ENCODE measurements at regions not wholly inside any gene's neighbourhood (a gene's known extent, or its start where the extent isn't known, plus 50 kb on each side); places are given as distances from the start of the nearest gene placed in this dataset.
"Not testable (repeated sequence)": the region's sequence is repeated elsewhere in the genome, so short reads cannot be mapped to it uniquely, and the experiment has no call there.

GRCh38 chr4:138344054-138344453, 101.9 kb upstream of the SLC7A11 start:
- Histone ChIP-seq H3K36me3 (ENCODE audit: control insufficient read depth in 2 of 2, insufficient read depth in 2 of 2, low read length in 1 of 2) (no peaks in the 10 kb centered on the region), H3K4me1 (ENCODE audit: control insufficient read depth in 2 of 2, insufficient read depth in 2 of 2, low read length in 1 of 2) (no peaks in the 10 kb centered on the region), H3K4me3 (ENCODE audit: low read depth in 1 of 2, low read length in 2 of 2) (no peak overlapping the region), H3K27me3 (ENCODE audit: control insufficient read depth in 1 of 2, insufficient read depth in 2 of 2, low read length in 2 of 2) (no peaks in the 10 kb centered on the region), H3K9me3 (ENCODE audit: control insufficient read depth in 2 of 2, insufficient read depth in 1 of 2, low read depth in 1 of 2, low read length in 1 of 2) (no peaks in the 10 kb centered on the region), H3K27ac (ENCODE audit: low read depth in 2 of 2, low read length in 1 of 2) (no peak overlapping the region)
- 82 to 86% methylated on average over 1 of the region's 1 CpG for WGBS, 2 donors

- Histone ChIP-seq H3K4me3 (ENCODE audit: low read depth in 1 of 2, low read length in 2 of 2) (no peak overlapping the region), H3K9me3 (ENCODE audit: control insufficient read depth in 2 of 2, insufficient read depth in 1 of 2, low read depth in 1 of 2, low read length in 1 of 2) (no peaks in the 10 kb centered on the region), H3K27me3 (ENCODE audit: control insufficient read depth in 1 of 2, insufficient read depth in 2 of 2, low read length in 2 of 2) (no peaks in the 10 kb centered on the region), H3K27ac (ENCODE audit: low read depth in 2 of 2, low read length in 1 of 2) (no peak overlapping the region), H3K36me3 (ENCODE audit: control insufficient read depth in 2 of 2, insufficient read depth in 2 of 2, low read length in 1 of 2) (no peaks in the 10 kb centered on the region), H3K4me1 (ENCODE audit: control insufficient read depth in 2 of 2, insufficient read depth in 2 of 2, low read length in 1 of 2) (no peaks in the 10 kb centered on the region)
- WGBS, 2 donors = 82 to 83% methylated on average over 3 of the region's 3 CpGs
Measured at GRCh38 chr4:138341739-138342415, 99.7 kb upstream of the SLC7A11 start.

GRCh38 chr4:138338840-138339239, 96.7 kb upstream of the SLC7A11 start:
- WGBS, 2 donors = 90 to 92% methylated on average over 2 of the region's 2 CpGs
- H3K4me3 ChIP-seq (ENCODE audit: low read depth in 1 of 2, low read length in 2 of 2) = no peak overlapping the region
- H3K27ac ChIP-seq (ENCODE audit: low read depth in 2 of 2, low read length in 1 of 2) = no peak overlapping the region
- H3K36me3 ChIP-seq (ENCODE audit: control insufficient read depth in 2 of 2, insufficient read depth in 2 of 2, low read length in 1 of 2) = no peaks in the 10 kb centered on the region
- no peaks in the 10 kb centered on the region for H3K27me3 ChIP-seq (ENCODE audit: control insufficient read depth in 1 of 2, insufficient read depth in 2 of 2, low read length in 2 of 2)
- H3K4me1 ChIP-seq (ENCODE audit: control insufficient read depth in 2 of 2, insufficient read depth in 2 of 2, low read length in 1 of 2) = no peaks in the 10 kb centered on the region
- no peaks in the 10 kb centered on the region for H3K9me3 ChIP-seq (ENCODE audit: control insufficient read depth in 2 of 2, insufficient read depth in 1 of 2, low read depth in 1 of 2, low read length in 1 of 2)

GRCh38 chr4:138338222-138338621, 96.1 kb upstream of the SLC7A11 start:
- H3K4me3 ChIP-seq (ENCODE audit: low read depth in 1 of 2, low read length in 2 of 2); H3K27ac ChIP-seq (ENCODE audit: low read depth in 2 of 2, low read length in 1 of 2); H3K27me3 ChIP-seq (ENCODE audit: control insufficient read depth in 1 of 2, insufficient read depth in 2 of 2, low read length in 2 of 2); H3K9me3 ChIP-seq (ENCODE audit: control insufficient read depth in 2 of 2, insufficient read depth in 1 of 2, low read depth in 1 of 2, low read length in 1 of 2); H3K36me3 ChIP-seq (ENCODE audit: control insufficient read depth in 2 of 2, insufficient read depth in 2 of 2, low read length in 1 of 2); H3K4me1 ChIP-seq (ENCODE audit: control insufficient read depth in 2 of 2, insufficient read depth in 2 of 2, low read length in 1 of 2): not testable (repeated sequence)
- WGBS, 2 donors = 92 to 97% methylated on average over 6 of the region's 6 CpGs

GRCh38 chr4:138334346-138335016, 92.3 kb upstream of the SLC7A11 start:
- no peaks in the 10 kb centered on the region for H3K4me1 ChIP-seq (ENCODE audit: control insufficient read depth in 2 of 2, insufficient read depth in 2 of 2, low read length in 1 of 2)
- no peaks in the 10 kb centered on the region for H3K9me3 ChIP-seq (ENCODE audit: control insufficient read depth in 2 of 2, insufficient read depth in 1 of 2, low read depth in 1 of 2, low read length in 1 of 2)
- H3K27me3 ChIP-seq (ENCODE audit: control insufficient read depth in 1 of 2, insufficient read depth in 2 of 2, low read length in 2 of 2) = no peaks in the 10 kb centered on the region
- no peaks in the 10 kb centered on the region for H3K36me3 ChIP-seq (ENCODE audit: control insufficient read depth in 2 of 2, insufficient read depth in 2 of 2, low read length in 1 of 2)
- H3K27ac ChIP-seq (ENCODE audit: low read depth in 2 of 2, low read length in 1 of 2) = no peak overlapping the region
- no peak overlapping the region for H3K4me3 ChIP-seq (ENCODE audit: low read depth in 1 of 2, low read length in 2 of 2)
- WGBS, 2 donors = 56 to 63% methylated on average over 9 of the region's 9 CpGs

- 75 to 94% methylated on average over 1 of the region's 1 CpG for WGBS, 2 donors
- H3K4me3 ChIP-seq (ENCODE audit: low read depth in 1 of 2, low read length in 2 of 2); H3K27me3 ChIP-seq (ENCODE audit: control insufficient read depth in 1 of 2, insufficient read depth in 2 of 2, low read length in 2 of 2); H3K9me3 ChIP-seq (ENCODE audit: control insufficient read depth in 2 of 2, insufficient read depth in 1 of 2, low read depth in 1 of 2, low read length in 1 of 2); H3K36me3 ChIP-seq (ENCODE audit: control insufficient read depth in 2 of 2, insufficient read depth in 2 of 2, low read length in 1 of 2); H3K27ac ChIP-seq (ENCODE audit: low read depth in 2 of 2, low read length in 1 of 2); H3K4me1 ChIP-seq (ENCODE audit: control insufficient read depth in 2 of 2, insufficient read depth in 2 of 2, low read length in 1 of 2): not testable (repeated sequence)
Measured at GRCh38 chr4:138332415-138332814, 90.3 kb upstream of the SLC7A11 start.

- no peak overlapping the region for H3K27ac ChIP-seq (ENCODE audit: low read depth in 2 of 2, low read length in 1 of 2)
- no peaks in the 10 kb centered on the region for H3K4me1 ChIP-seq (ENCODE audit: control insufficient read depth in 2 of 2, insufficient read depth in 2 of 2, low read length in 1 of 2)
- no peak overlapping the region for H3K4me3 ChIP-seq (ENCODE audit: low read depth in 1 of 2, low read length in 2 of 2)
- no peaks in the 10 kb centered on the region for H3K9me3 ChIP-seq (ENCODE audit: control insufficient read depth in 2 of 2, insufficient read depth in 1 of 2, low read depth in 1 of 2, low read length in 1 of 2)
- H3K36me3 ChIP-seq (ENCODE audit: control insufficient read depth in 2 of 2, insufficient read depth in 2 of 2, low read length in 1 of 2) = no peaks in the 10 kb centered on the region
- no peaks in the 10 kb centered on the region for H3K27me3 ChIP-seq (ENCODE audit: control insufficient read depth in 1 of 2, insufficient read depth in 2 of 2, low read length in 2 of 2)
- WGBS, 2 donors = 50 to 52% methylated on average over 2 of the region's 2 CpGs
Measured at GRCh38 chr4:138330531-138330930, 88.4 kb upstream of the SLC7A11 start.

- no peaks in the 10 kb centered on the region for H3K36me3 ChIP-seq (ENCODE audit: control insufficient read depth in 2 of 2, insufficient read depth in 2 of 2, low read length in 1 of 2)
- no peaks in the 10 kb centered on the region for H3K9me3 ChIP-seq (ENCODE audit: control insufficient read depth in 2 of 2, insufficient read depth in 1 of 2, low read depth in 1 of 2, low read length in 1 of 2)
- no peak overlapping the region for H3K27ac ChIP-seq (ENCODE audit: low read depth in 2 of 2, low read length in 1 of 2)
- no peak overlapping the region for H3K4me3 ChIP-seq (ENCODE audit: low read depth in 1 of 2, low read length in 2 of 2)
- 76 to 80% methylated on average over 6 of the region's 6 CpGs for WGBS, 2 donors
- no peaks in the 10 kb centered on the region for H3K27me3 ChIP-seq (ENCODE audit: control insufficient read depth in 1 of 2, insufficient read depth in 2 of 2, low read length in 2 of 2)
- H3K4me1 ChIP-seq (ENCODE audit: control insufficient read depth in 2 of 2, insufficient read depth in 2 of 2, low read length in 1 of 2) = no peaks in the 10 kb centered on the region
Measured at GRCh38 chr4:138329506-138330070, 87.4 kb upstream of the SLC7A11 start.

GRCh38 chr4:138327338-138327737, 85.2 kb upstream of the SLC7A11 start:
- no peaks in the 10 kb centered on the region for H3K9me3 ChIP-seq (ENCODE audit: control insufficient read depth in 2 of 2, insufficient read depth in 1 of 2, low read depth in 1 of 2, low read length in 1 of 2)
- no peak overlapping the region for H3K27ac ChIP-seq (ENCODE audit: low read depth in 2 of 2, low read length in 1 of 2)
- WGBS, 2 donors = 80 to 85% methylated on average over 1 of the region's 1 CpG
- H3K4me3 ChIP-seq (ENCODE audit: low read depth in 1 of 2, low read length in 2 of 2) = no peak overlapping the region
- H3K4me1 ChIP-seq (ENCODE audit: control insufficient read depth in 2 of 2, insufficient read depth in 2 of 2, low read length in 1 of 2) = no peaks in the 10 kb centered on the region
- H3K27me3 ChIP-seq (ENCODE audit: control insufficient read depth in 1 of 2, insufficient read depth in 2 of 2, low read length in 2 of 2) = no peaks in the 10 kb centered on the region
- H3K36me3 ChIP-seq (ENCODE audit: control insufficient read depth in 2 of 2, insufficient read depth in 2 of 2, low read length in 1 of 2) = no peaks in the 10 kb centered on the region

GRCh38 chr4:138320831-138321230, 78.7 kb upstream of the SLC7A11 start:
- Histone ChIP-seq H3K27me3 (ENCODE audit: control insufficient read depth in 1 of 2, insufficient read depth in 2 of 2, low read length in 2 of 2) (no peaks in the 10 kb centered on the region), H3K4me3 (ENCODE audit: low read depth in 1 of 2, low read length in 2 of 2) (no peak overlapping the region), H3K27ac (ENCODE audit: low read depth in 2 of 2, low read length in 1 of 2) (no peak overlapping the region), H3K36me3 (ENCODE audit: control insufficient read depth in 2 of 2, insufficient read depth in 2 of 2, low read length in 1 of 2) (no peaks in the 10 kb centered on the region), H3K9me3 (ENCODE audit: control insufficient read depth in 2 of 2, insufficient read depth in 1 of 2, low read depth in 1 of 2, low read length in 1 of 2) (no peaks in the 10 kb centered on the region), H3K4me1 (ENCODE audit: control insufficient read depth in 2 of 2, insufficient read depth in 2 of 2, low read length in 1 of 2) (no peaks in the 10 kb centered on the region)
- 87 to 88% methylated on average over 1 of the region's 1 CpG for WGBS, 2 donors
